Karpas-422 (cell line): ENCODE measurements at regions not wholly inside any gene's neighbourhood (a gene's known extent, or its start where the extent isn't known, plus 50 kb on each side); places are given as distances from the start of the nearest gene placed in this dataset.
"Not testable (repeated sequence)": the region's sequence is repeated elsewhere in the genome, so short reads cannot be mapped to it uniquely, and the experiment has no call there.

Experiments used
- DNase-seq: peaks from one replicate; pipeline ENCODE4 v3.0.0-alpha.2; 2015
- H2AFZ ChIP-seq: fragments of 200-600 bp; sonication (generic); 2 replicates; pipeline ENCODE4 v1.6.1; 2014; ENCODE audit warnings: antibody characterized with exemption, low read length, mixed read lengths
- H3K27ac ChIP-seq: fragments of 200-600 bp; sonication (generic); 2 replicates; pipeline ENCODE4 v1.5.1; 2014; ENCODE audit warnings: mild to moderate bottlenecking, low read length, moderate library complexity
- H3K27me3 ChIP-seq: fragments of 200-600 bp; sonication (generic); 2 replicates; pipeline ENCODE4 v1.6.1; 2014; ENCODE audit warnings: low read length, mixed read lengths
- H3K36me3 ChIP-seq: fragments of 200-600 bp; sonication (generic); 2 replicates; pipeline ENCODE4 v1.6.1; 2014; ENCODE audit warnings: low read length, mixed read lengths; ENCODE audit not compliant: insufficient read depth
- H3K4me1 ChIP-seq: fragments of 200-600 bp; sonication (generic); 2 replicates; pipeline ENCODE4 v1.6.1; 2014; ENCODE audit warnings: mild to moderate bottlenecking, low read length, mixed read lengths
- H3K4me2 ChIP-seq: fragments of 200-600 bp; sonication (generic); 2 replicates; pipeline ENCODE4 v1.6.1; 2014; ENCODE audit warnings: low read length, low read depth, mild to moderate bottlenecking; ENCODE audit not compliant: poor library complexity, severe bottlenecking
- H3K4me3 ChIP-seq: fragments of 200-600 bp; sonication (generic); 2 replicates; pipeline ENCODE4 v1.5.1; 2014; ENCODE audit warnings: mild to moderate bottlenecking, antibody characterized with exemption, low read length, mixed read lengths
- H3K79me2 ChIP-seq: fragments of 200-600 bp; sonication (generic); 2 replicates; pipeline ENCODE4 v1.6.1; 2014; ENCODE audit warnings: mild to moderate bottlenecking, low read length, mixed read lengths
- H3K9ac ChIP-seq: fragments of 200-600 bp; sonication (generic); 2 replicates; pipeline ENCODE4 v1.6.0; 2014; ENCODE audit warnings: low read length
- H3K9me2 ChIP-seq: fragments of 200-600 bp; sonication (generic), shearing (Covaris generic); replicated peaks from 2 replicates; pipeline ENCODE4 v1.6.0; 2014; ENCODE audit warnings: mild to moderate bottlenecking, low read length, moderate library complexity; ENCODE audit not compliant: insufficient read depth
- H3K9me3 ChIP-seq: fragments of 300-700, 200-600 bp; sonication (generic); 2 replicates; pipeline ENCODE4 v1.6.1; 2014; ENCODE audit warnings: low read length, mixed read lengths
- H4K20me1 ChIP-seq: fragments of 200-600 bp; sonication (generic); 2 replicates; pipeline ENCODE4 v1.6.1; 2014; ENCODE audit warnings: mild to moderate bottlenecking, antibody characterized with exemption, low read length, low read depth; ENCODE audit not compliant: insufficient read depth

- H3K27me3 ChIP-seq, H3K4me3 ChIP-seq, H3K27ac ChIP-seq, H2AFZ ChIP-seq, H3K79me2 ChIP-seq, H3K4me2 ChIP-seq, H3K9me3 ChIP-seq, DNase-seq, H3K36me3 ChIP-seq, H3K4me1 ChIP-seq, H3K9me2 ChIP-seq, H4K20me1 ChIP-seq, H3K9ac ChIP-seq: not testable (repeated sequence)
These were observed 261.4 kb upstream of the HNRNPA3 start for GRCh38 chr2:176951218-176951617.

- Histone ChIP-seq H3K27me3 (peaks cover 5% of the 10 kb centered on the region; the same call in 1 of the 2 replicates), H3K9me2 (no peaks in the 10 kb centered on the region), H3K4me3 (no peak overlapping the region), H3K36me3 (no peaks in the 10 kb centered on the region), H3K27ac (no peak overlapping the region), H3K4me2 (no peak overlapping the region), H3K9ac (no peak overlapping the region), H3K79me2 (no peaks in the 10 kb centered on the region), H2AFZ (no peak overlapping the region), H4K20me1 (no peaks in the 10 kb centered on the region), H3K4me1 (peaks cover 5% of the 10 kb centered on the region; the same call in 1 of the 2 replicates), H3K9me3 (no peaks in the 10 kb centered on the region)
- no peak for DNase-seq
These were observed 255.8 kb upstream of the HNRNPA3 start for GRCh38 chr2:176956791-176957190.

- H2AFZ ChIP-seq, result no peak overlapping the region
- H3K36me3 ChIP-seq, result no peaks in the 10 kb centered on the region
- H4K20me1 ChIP-seq, result no peaks in the 10 kb centered on the region
- H3K27me3 ChIP-seq, result 0 out of 2 replicates have a peak, but pooled peaks cover 3% of the 10 kb centered on the region
- DNase-seq, result no peak
- no peak overlapping the region for H3K4me2 ChIP-seq
- H3K79me2 ChIP-seq, result no peaks in the 10 kb centered on the region
- no peaks in the 10 kb centered on the region for H3K9me2 ChIP-seq
- no peak overlapping the region for H3K4me3 ChIP-seq
- no peak overlapping the region for H3K27ac ChIP-seq
- H3K9ac ChIP-seq, result no peak overlapping the region
- peaks cover 5% of the 10 kb centered on the region; the same call in 1 of the 2 replicates for H3K4me1 ChIP-seq
- H3K9me3 ChIP-seq, result no peaks in the 10 kb centered on the region
These were observed 253.0 kb upstream of the HNRNPA3 start for GRCh38 chr2:176959614-176960013.

- Histone ChIP-seq H3K79me2 (no peaks in the 10 kb centered on the region), H3K9me3 (no peaks in the 10 kb centered on the region), H3K4me3 (no peak overlapping the region), H4K20me1 (no peaks in the 10 kb centered on the region), H3K4me1 (peaks cover 5% of the 10 kb centered on the region; the same call in 1 of the 2 replicates), H3K36me3 (no peaks in the 10 kb centered on the region), H3K27me3 (0 out of 2 replicates have a peak, but pooled peaks cover 3% of the 10 kb centered on the region), H3K4me2 (no peak overlapping the region), H3K9ac (no peak overlapping the region), H2AFZ (no peak overlapping the region), H3K9me2 (no peaks in the 10 kb centered on the region), H3K27ac (no peak overlapping the region)
- no peak for DNase-seq
These were observed 252.5 kb upstream of the HNRNPA3 start for GRCh38 chr2:176960061-176960460.

- Histone ChIP-seq H3K36me3 (no peaks in the 10 kb centered on the region), H3K9me3 (no peaks in the 10 kb centered on the region), H2AFZ (no peak overlapping the region), H3K27ac (no peak overlapping the region), H4K20me1 (no peaks in the 10 kb centered on the region), H3K9me2 (no peaks in the 10 kb centered on the region), H3K9ac (no peak overlapping the region), H3K4me3 (no peak overlapping the region), H3K27me3 (no peaks in the 10 kb centered on the region), H3K79me2 (no peaks in the 10 kb centered on the region), H3K4me2 (no peak overlapping the region), H3K4me1 (peaks cover 5% of the 10 kb centered on the region; the same call in 1 of the 2 replicates)
- DNase-seq, result no peak
These were observed 251.7 kb upstream of the HNRNPA3 start for GRCh38 chr2:176960736-176961520.

- Histone ChIP-seq H3K9ac (no peak overlapping the region), H2AFZ (no peak overlapping the region), H3K27me3 (no peaks in the 10 kb centered on the region), H3K9me3 (no peaks in the 10 kb centered on the region), H3K27ac (no peak overlapping the region), H3K36me3 (no peaks in the 10 kb centered on the region), H4K20me1 (no peaks in the 10 kb centered on the region), H3K4me2 (no peak overlapping the region), H3K9me2 (no peaks in the 10 kb centered on the region), H3K4me3 (no peak overlapping the region), H3K79me2 (no peaks in the 10 kb centered on the region), H3K4me1 (peaks cover 5% of the 10 kb centered on the region; the same call in 1 of the 2 replicates)
- no peak for DNase-seq
These were observed 250.6 kb upstream of the HNRNPA3 start for GRCh38 chr2:176961775-176962619.

GRCh38 chr2:176963568-176964287, 248.9 kb upstream of the HNRNPA3 start:
- DNase-seq, result no peak
- no peaks in the 10 kb centered on the region for H3K79me2 ChIP-seq
- no peaks in the 10 kb centered on the region for H3K9me3 ChIP-seq
- H3K4me1 ChIP-seq, result peaks cover 5% of the 10 kb centered on the region; the same call in 1 of the 2 replicates
- no peak overlapping the region for H2AFZ ChIP-seq
- H3K27me3 ChIP-seq, result no peaks in the 10 kb centered on the region
- H3K4me3 ChIP-seq, result no peak overlapping the region
- no peaks in the 10 kb centered on the region for H3K9me2 ChIP-seq
- H3K9ac ChIP-seq, result no peak overlapping the region
- H3K36me3 ChIP-seq, result no peaks in the 10 kb centered on the region
- no peak overlapping the region for H3K27ac ChIP-seq
- H4K20me1 ChIP-seq, result no peaks in the 10 kb centered on the region
- H3K4me2 ChIP-seq, result no peak overlapping the region
